Heart right ventricle (tissue), 16 donors: ENCODE measurements at regions not wholly inside any gene's neighbourhood (a gene's known extent, or its start where the extent isn't known, plus 50 kb on each side); places are given as distances from the start of the nearest gene placed in this dataset.

Experiments used
- ATAC-seq, 8 donors: fragments of 200-7000 bp; cut with Tn5 transposase; one replicate each; pipeline ENCODE4 v1.9.1; 2020; ENCODE audit warnings: mild to moderate bottlenecking in 8 of 8, moderate library complexity in 8 of 8, moderate number of reproducible peaks in 1 of 8
- DNase-seq, 2 donors: peaks; one replicate each; pipeline ENCODE4 v3.0.0-alpha.2; 2020
- H3K27ac ChIP-seq, 10 donors: fragments of 200-600 bp; sonication (generic) in 2 of 10; one replicate each; pipeline versions ENCODE4 v1.5.0 to v1.8.0; 2020 to 2022; ENCODE audit warnings: mild to moderate bottlenecking in 3 of 10
- H3K27me3 ChIP-seq, 7 donors: fragments of 200-600 bp; one replicate each; pipeline ENCODE4 v1.8.0; 2021 to 2022; ENCODE audit warnings: mild to moderate bottlenecking in 2 of 7
- H3K36me3 ChIP-seq, 9 donors: fragments of 200-600 bp; sonication (generic) in 1 of 9; one replicate each; pipeline versions ENCODE4 v1.5.0 to v1.8.0; 2020 to 2022; ENCODE audit warnings: mild to moderate bottlenecking in 2 of 9
- H3K4me1 ChIP-seq, 9 donors: fragments of 200-600 bp; sonication (generic) in 1 of 9; one replicate each; pipeline versions ENCODE4 v1.5.0 to v1.8.0; 2020 to 2022; ENCODE audit warnings: mild to moderate bottlenecking in 4 of 9
- H3K4me3 ChIP-seq, 10 donors: fragments of 200-600 bp; sonication (generic) in 2 of 10; one replicate each; pipeline versions ENCODE4 v1.5.0 to v1.8.0; 2020 to 2022; ENCODE audit warnings: mild to moderate bottlenecking in 7 of 10, moderate library complexity in 2 of 10
- H3K9me3 ChIP-seq, 11 donors: fragments of 200-600 bp in 10 of 11; sonication (generic) in 2 of 11; one replicate each; pipeline versions ENCODE4 v1.5.0 to v1.8.0; 2013 to 2022; ENCODE audit warnings: mild to moderate bottlenecking in 2 of 11, control low read depth in 1 of 11, moderate library complexity in 1 of 11
- WGBS, 2 donors: extraction: QIAGEN DNeasy Blood & Tissue Kit; methylation state at CpG; one replicate each; pipeline ENCODE4 v1.1.7; 2013; ENCODE audit warnings: inconsistent platforms in 1 of 2; 5-methylcytosine and 5-hydroxymethylcytosine counted together
- intact Hi-C, 10 donors: fragments of 100-400 bp; cut with DNase I; formaldehyde crosslinking; loops; one replicate each; pipeline versions ENCODE4 v1.11.1 to v1.14.2; 2022
- TF ChIP-seq, protein P1 (sequence below), 9 donors: fragments of 200-600 bp; sonication (generic) in 2 of 9; IDR thresholded peaks; one replicate each; pipeline versions ENCODE4 v1.5.0 to v1.8.0; 2021 to 2022; ENCODE audit warnings: antibody characterized with exemption in 9 of 9, mild to moderate bottlenecking in 5 of 9, moderate library complexity in 1 of 9
- donor health status: Arrhythmogenic right ventricular cardiomyopathy.
- donor health status: ischemic (EF 13 %, LVEDD 7.1; RV severe dilation, severe dysfunction).
- donor health status: healthy with polysubstance abuse.
- donor health status: DM: no; HTN: yes; CAD: no.
- donor health status: DM: no; HTN: no; CAD: no.
- donor health status: ischemic (EF 25% LVEDD 6.9; RV normal size, moderate dysfunction).
- donor health status: ischemic (EF 25% LVEDD 5.7; RV mildly dilated, moderate dysfunction).
- donor health status: healthy.
- donor health status: DM: yes; HTN: yes; CAD: no.
- donor health status: Ischemic cardiomyopathy.
- donor health status: ischemic (EF 35%, LVEDD 5.7; RV mildly dilated, moderate dysfunction).
- donor health status: nonischemic (EF 11% LVEDD 7.7; RV severe dilation, severe dysfunction).
- donor health status: DM: yes; HTN: yes; CAD: no.
- donor health status: PGD.
- donor health status: ischemic (EF 29% LVEDD 5.4; RV normal size, mild dysfunction).
- donor health status: nonischemic (EF 23%, LVEDD 6.1; RV moderate dilation, normal function).

DNA sequence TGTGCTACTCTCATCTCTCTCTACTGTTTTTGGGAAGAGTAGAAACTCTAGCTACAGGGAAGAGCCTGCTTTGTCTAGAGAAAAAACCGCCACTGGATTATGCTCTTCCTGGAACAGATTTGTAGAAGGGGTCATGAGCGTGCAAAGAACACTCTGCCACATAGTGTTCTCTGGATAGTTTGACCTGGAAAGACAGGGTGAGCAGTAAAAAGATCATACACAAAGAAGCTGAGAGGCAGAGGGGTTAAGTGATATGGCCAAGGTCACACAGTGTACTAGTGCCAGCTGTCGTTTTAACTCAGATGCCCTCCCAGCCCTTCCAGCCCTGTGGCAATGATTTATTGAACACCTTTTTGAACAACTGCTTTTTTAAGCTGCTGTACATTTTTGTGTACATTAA, 182.2 kb downstream of the NNT start:
- H3K27me3 ChIP-seq: no peaks in the 10 kb centered on the region
- DNase-seq (no peak), ATAC-seq (peak in 7 of 8 donors; percentile 38 to 95 (median 68))
- intact Hi-C loops: no loop called here
- TF ChIP-seq, protein P1, sequence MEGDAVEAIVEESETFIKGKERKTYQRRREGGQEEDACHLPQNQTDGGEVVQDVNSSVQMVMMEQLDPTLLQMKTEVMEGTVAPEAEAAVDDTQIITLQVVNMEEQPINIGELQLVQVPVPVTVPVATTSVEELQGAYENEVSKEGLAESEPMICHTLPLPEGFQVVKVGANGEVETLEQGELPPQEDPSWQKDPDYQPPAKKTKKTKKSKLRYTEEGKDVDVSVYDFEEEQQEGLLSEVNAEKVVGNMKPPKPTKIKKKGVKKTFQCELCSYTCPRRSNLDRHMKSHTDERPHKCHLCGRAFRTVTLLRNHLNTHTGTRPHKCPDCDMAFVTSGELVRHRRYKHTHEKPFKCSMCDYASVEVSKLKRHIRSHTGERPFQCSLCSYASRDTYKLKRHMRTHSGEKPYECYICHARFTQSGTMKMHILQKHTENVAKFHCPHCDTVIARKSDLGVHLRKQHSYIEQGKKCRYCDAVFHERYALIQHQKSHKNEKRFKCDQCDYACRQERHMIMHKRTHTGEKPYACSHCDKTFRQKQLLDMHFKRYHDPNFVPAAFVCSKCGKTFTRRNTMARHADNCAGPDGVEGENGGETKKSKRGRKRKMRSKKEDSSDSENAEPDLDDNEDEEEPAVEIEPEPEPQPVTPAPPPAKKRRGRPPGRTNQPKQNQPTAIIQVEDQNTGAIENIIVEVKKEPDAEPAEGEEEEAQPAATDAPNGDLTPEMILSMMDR (IDR thresholded peaks at IDR 0.05): no peak
- no peaks in the 10 kb centered on the region for H3K36me3 ChIP-seq
- H3K4me1 ChIP-seq: no peaks in the 10 kb centered on the region
- H3K4me3 ChIP-seq: no peak overlapping the region
- 46 to 47% methylated on average over 3 of the region's 3 CpGs for WGBS, 2 donors
- no peaks in the 10 kb centered on the region for H3K9me3 ChIP-seq
- H3K27ac ChIP-seq: no peak overlapping the region

DNA sequence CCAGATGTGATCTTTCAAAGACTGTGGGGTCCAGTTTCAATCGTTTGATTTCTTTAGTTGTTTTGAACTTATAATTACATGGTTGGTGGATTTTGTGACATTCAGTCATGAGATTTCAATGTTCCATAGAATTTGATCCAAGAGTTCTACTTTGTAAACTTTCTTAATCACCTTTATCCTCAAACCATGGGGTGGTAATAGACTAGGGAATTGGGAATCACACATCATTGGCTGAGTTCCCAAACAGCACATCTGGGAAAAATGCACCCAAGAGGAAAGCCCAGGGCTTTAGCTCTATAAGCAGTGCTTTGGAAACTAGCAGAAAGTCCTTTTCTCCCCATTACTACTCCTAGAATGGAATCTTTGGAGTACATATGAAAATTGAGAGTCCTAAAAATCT, 177.6 kb downstream of the NNT start:
- TF ChIP-seq, protein P1 (IDR thresholded peaks at IDR 0.05): no peak
- H3K9me3 ChIP-seq: peaks cover 0 to 5% (median 0%) of the 10 kb centered on the region in 11 donors
- intact Hi-C loops: no loop called here
- ATAC-seq (no peak), DNase-seq (no peak)
- no peaks in the 10 kb centered on the region for H3K36me3 ChIP-seq
- WGBS, 2 donors: 60 to 79% methylated on average over 1 of the region's 1 CpG
- H3K27me3 ChIP-seq: no peaks in the 10 kb centered on the region
- H3K4me3 ChIP-seq: no peak overlapping the region
- no peak overlapping the region for H3K27ac ChIP-seq
- H3K4me1 ChIP-seq: no peaks in the 10 kb centered on the region

DNA sequence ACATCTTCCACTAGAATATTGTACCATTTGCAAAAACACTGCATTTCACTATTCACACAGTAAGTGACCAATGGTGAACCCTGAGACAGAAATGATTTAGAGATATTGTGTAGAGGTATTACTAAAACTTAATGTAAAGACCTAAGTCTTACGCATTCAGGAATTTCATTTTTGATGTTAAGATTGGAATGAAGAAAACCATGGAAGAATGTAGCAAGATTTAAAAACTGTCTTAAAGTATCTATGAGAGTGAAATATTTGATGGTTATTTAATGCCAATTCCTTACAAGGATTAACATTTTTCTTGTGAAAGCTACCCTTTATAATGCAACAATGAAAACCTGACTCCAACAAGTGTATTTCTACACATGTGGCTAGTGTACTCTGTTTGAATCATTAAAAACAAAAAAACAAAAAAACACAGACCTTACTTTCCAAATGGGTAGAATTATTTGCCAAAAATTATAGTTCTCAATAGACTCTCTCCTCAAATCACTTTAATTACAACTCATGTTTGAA, 172.0 kb downstream of the NNT start:
- Histone ChIP-seq H3K4me1 (peaks cover 0 to 18% (median 0%) of the 10 kb centered on the region in 9 donors), H3K4me3 (no peak overlapping the region), H3K9me3 (peaks cover 0 to 5% (median 0%) of the 10 kb centered on the region in 11 donors), H3K27me3 (no peaks in the 10 kb centered on the region), H3K27ac (no peak overlapping the region), H3K36me3 (no peaks in the 10 kb centered on the region)
- WGBS, 2 donors: 95 to 100% methylated on average over 1 of the region's 1 CpG
- no peak for ATAC-seq
- intact Hi-C loops: no loop called here
- TF ChIP-seq, protein P1 (IDR thresholded peaks at IDR 0.05): no peak
- no peak for DNase-seq

DNA sequence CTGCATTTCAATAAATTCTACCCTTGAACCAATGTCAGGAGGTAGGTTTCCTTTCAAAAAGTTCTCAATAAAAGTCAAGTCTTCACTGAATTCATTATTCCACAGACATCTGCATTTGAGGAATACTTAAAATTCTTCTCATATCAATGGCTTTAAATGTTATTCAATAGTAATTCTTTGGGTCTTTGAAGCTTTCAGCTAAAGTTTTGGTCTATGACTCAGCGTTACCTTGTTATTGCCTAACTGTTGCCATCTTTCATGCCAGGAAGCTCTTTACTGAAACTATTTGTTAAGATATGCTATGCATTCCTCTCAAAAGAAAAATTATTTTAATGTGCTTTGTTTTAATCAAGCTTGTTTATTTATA, 170.5 kb downstream of the NNT start:
- Histone ChIP-seq H3K4me1 (peaks cover 0 to 18% (median 0%) of the 10 kb centered on the region in 9 donors), H3K9me3 (peaks cover 0 to 5% (median 0%) of the 10 kb centered on the region in 11 donors), H3K27ac (peak overlapping the region in 1 of 10 donors; percentile 20), H3K36me3 (no peaks in the 10 kb centered on the region), H3K27me3 (no peaks in the 10 kb centered on the region), H3K4me3 (no peak overlapping the region)
- 88 to 93% methylated on average over 1 of the region's 1 CpG for WGBS, 2 donors
- DNase-seq (no peak), ATAC-seq (no peak)
- intact Hi-C loops: no loop called here
- TF ChIP-seq, protein P1 (IDR thresholded peaks at IDR 0.05): no peak
